ENCODE measurements at regions not wholly inside any gene's neighbourhood (a gene's known extent, or its start where the extent isn't known, plus 50 kb on each side); places are given as distances from the start of the nearest gene placed in this dataset.

- Histone ChIP-seq H3K27me3 (ENCODE audit: control insufficient read depth, extremely low read depth, insufficient read depth, low read length) (no peaks in the 10 kb centered on the region), H3K9ac (ENCODE audit: control insufficient read depth, extremely low read depth, insufficient read depth, low read length) (no peak overlapping the region), H3K79me2 (ENCODE audit: control insufficient read depth, insufficient read depth, low read length) (no peaks in the 10 kb centered on the region), H3K27ac (ENCODE audit: control insufficient read depth, insufficient read depth, low read length) (no peak overlapping the region), H3K4me2 (ENCODE audit: control insufficient read depth, extremely low read depth, insufficient read depth, low read depth, low read length) (no peak overlapping the region), H3K9me1 (ENCODE audit: control insufficient read depth, extremely low read depth, insufficient read depth, low read length) (no peaks in the 10 kb centered on the region), H3K4me3 (ENCODE audit: control insufficient read depth in 2 of 3, extremely low read depth in 1 of 3, insufficient read depth in 2 of 3, low read depth in 1 of 3, low read length in 3 of 3) (no peak overlapping the region), H2AFZ (ENCODE audit: control insufficient read depth, low read length) (no peak overlapping the region), H3K9me3 (ENCODE audit: control insufficient read depth, low read depth, low read length) (no peaks in the 10 kb centered on the region), H4K20me1 (ENCODE audit: control insufficient read depth, extremely low read depth, insufficient read depth, low read length) (no peaks in the 10 kb centered on the region), H3K4me1 (ENCODE audit: control insufficient read depth, extremely low read depth, insufficient read depth, low read length) (no peaks in the 10 kb centered on the region), H3K36me3 (ENCODE audit: control insufficient read depth in 2 of 2, extremely low read depth in 1 of 2, insufficient read depth in 2 of 2, low read length in 2 of 2) (no peaks in the 10 kb centered on the region)
- dilution Hi-C loops (cut with MboI; ENCODE audit: extremely low pct_ligation_motif_present, low sequenced_read_pairs) = no loop called here
- no peak for TF ChIP-seq EZH2 (IDR thresholded peaks at IDR 0.05; ENCODE audit: low read length)
- no peak for TF ChIP-seq CTCF (optimal IDR thresholded peaks at IDR 0.05 in 1 of 3, IDR thresholded peaks at IDR 0.05 in 1 of 3, conservative IDR thresholded peaks at IDR 0.05 in 1 of 3; ENCODE audit: extremely low read depth in 1 of 3, insufficient read depth in 2 of 3, low read length in 3 of 3)
- DNase-seq (ENCODE audit: low read depth, low spot score) = no peak
- no peak for FAIRE-seq
Observed at GRCh38 chr10:105770524-105771212, 1129.6 kb downstream of the SORCS3 start.

- no peak overlapping the region for H3K27ac ChIP-seq (ENCODE audit: control insufficient read depth, insufficient read depth, low read length)
- DNase-seq (ENCODE audit: low read depth, low spot score) = no peak
- no peaks in the 10 kb centered on the region for H3K27me3 ChIP-seq (ENCODE audit: control insufficient read depth, extremely low read depth, insufficient read depth, low read length)
- H3K4me2 ChIP-seq (ENCODE audit: control insufficient read depth, extremely low read depth, insufficient read depth, low read depth, low read length) = no peak overlapping the region
- no peak overlapping the region for H3K4me3 ChIP-seq (ENCODE audit: control insufficient read depth in 2 of 3, extremely low read depth in 1 of 3, insufficient read depth in 2 of 3, low read depth in 1 of 3, low read length in 3 of 3)
- no peaks in the 10 kb centered on the region for H3K36me3 ChIP-seq (ENCODE audit: control insufficient read depth in 2 of 2, extremely low read depth in 1 of 2, insufficient read depth in 2 of 2, low read length in 2 of 2)
- H3K9me1 ChIP-seq (ENCODE audit: control insufficient read depth, extremely low read depth, insufficient read depth, low read length) = no peaks in the 10 kb centered on the region
- no peaks in the 10 kb centered on the region for H4K20me1 ChIP-seq (ENCODE audit: control insufficient read depth, extremely low read depth, insufficient read depth, low read length)
- no peak for FAIRE-seq
- no peaks in the 10 kb centered on the region for H3K9me3 ChIP-seq (ENCODE audit: control insufficient read depth, low read depth, low read length)
- no peak overlapping the region for H3K9ac ChIP-seq (ENCODE audit: control insufficient read depth, extremely low read depth, insufficient read depth, low read length)
- no peaks in the 10 kb centered on the region for H3K79me2 ChIP-seq (ENCODE audit: control insufficient read depth, insufficient read depth, low read length)
- dilution Hi-C loops (cut with MboI; ENCODE audit: extremely low pct_ligation_motif_present, low sequenced_read_pairs) = no loop called here
- H2AFZ ChIP-seq (ENCODE audit: control insufficient read depth, low read length) = no peak overlapping the region
- no peaks in the 10 kb centered on the region for H3K4me1 ChIP-seq (ENCODE audit: control insufficient read depth, extremely low read depth, insufficient read depth, low read length)
- TF ChIP-seq CTCF (optimal IDR thresholded peaks at IDR 0.05 in 1 of 3, IDR thresholded peaks at IDR 0.05 in 1 of 3, conservative IDR thresholded peaks at IDR 0.05 in 1 of 3; ENCODE audit: extremely low read depth in 1 of 3, insufficient read depth in 2 of 3, low read length in 3 of 3) (no peak), EZH2 (IDR thresholded peaks at IDR 0.05; ENCODE audit: low read length) (no peak)
Observed at GRCh38 chr10:105769248-105770184, 1128.4 kb downstream of the SORCS3 start.

All from keratinocyte (primary cell).